GM21367 (cell line): ENCODE measurements at regions not wholly inside any gene's neighbourhood (a gene's known extent, or its start where the extent isn't known, plus 50 kb on each side); places are given as distances from the start of the nearest gene placed in this dataset.

ENCODE experiments used
- ATAC-seq: cut with Tn5 transposase; IDR thresholded peaks from one replicate; pipeline ENCODE4 v1.9.1; 2021; ENCODE audit not compliant: unreplicated experiment

GRCh38 chr4:125140966-125141495 is 173.7 kb upstream of the FAT4 start:
- ATAC-seq, result no peak

GRCh38 chr4:125135652-125136051 is 179.1 kb upstream of the FAT4 start:
- ATAC-seq, result no peak

GRCh38 chr4:125132729-125133128 is 182.0 kb upstream of the FAT4 start:
- ATAC-seq, result no peak

GRCh38 chr4:125131891-125132680 is 182.7 kb upstream of the FAT4 start:
- ATAC-seq, result no peak

GRCh38 chr4:125125276-125125675 is 189.5 kb upstream of the FAT4 start:
- ATAC-seq, result no peak

- no peak for ATAC-seq
These were observed 191.1 kb upstream of the FAT4 start for GRCh38 chr4:125123570-125124109.

DNA sequence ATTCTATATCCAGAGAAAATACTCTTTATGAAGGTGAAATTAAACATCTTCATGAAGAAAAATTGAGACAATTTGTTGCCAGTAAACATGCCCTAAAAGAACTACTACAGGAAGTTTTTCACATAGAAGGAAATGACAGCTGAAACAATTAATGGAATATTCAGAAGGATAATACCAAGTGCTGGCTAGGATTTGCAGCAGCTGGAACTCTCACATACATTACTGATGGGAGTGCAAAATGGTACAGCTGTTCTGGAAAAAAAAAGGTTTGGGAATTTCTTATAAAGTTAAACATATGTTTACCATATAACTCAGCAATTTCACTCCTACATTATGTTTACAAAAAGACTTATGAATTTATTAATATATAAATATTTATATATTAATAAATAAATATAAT is 193.2 kb upstream of the FAT4 start:
- ATAC-seq, result no peak

- ATAC-seq, result no peak
These were observed 198.3 kb upstream of the FAT4 start for GRCh38 chr4:125116431-125116830.

- ATAC-seq, result no peak
These were observed 198.8 kb upstream of the FAT4 start for GRCh38 chr4:125115941-125116340.

- no peak for ATAC-seq
These were observed 199.3 kb upstream of the FAT4 start for GRCh38 chr4:125115476-125115875.

GRCh38 chr4:125112536-125112935 is 202.2 kb upstream of the FAT4 start:
- no peak for ATAC-seq

DNA sequence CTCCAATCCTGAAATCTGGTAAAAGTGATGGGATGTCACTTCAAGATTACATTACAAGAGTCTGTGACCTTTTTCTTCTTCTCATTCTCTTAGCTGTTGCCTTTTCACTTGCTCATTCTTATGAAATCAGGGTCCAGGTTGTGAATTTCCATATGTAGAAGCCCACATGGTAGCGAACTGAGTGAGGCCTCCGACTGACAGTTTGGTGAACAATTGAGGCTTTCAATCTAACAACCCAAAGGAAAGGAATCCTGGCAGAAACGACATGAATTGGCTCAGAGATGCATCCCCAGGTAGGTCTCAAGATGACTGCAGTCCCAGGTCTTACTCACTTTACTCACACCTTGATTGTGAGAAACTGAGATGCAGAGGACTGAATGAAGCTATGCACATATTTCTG is 203.4 kb upstream of the FAT4 start:
- ATAC-seq, result no peak

DNA sequence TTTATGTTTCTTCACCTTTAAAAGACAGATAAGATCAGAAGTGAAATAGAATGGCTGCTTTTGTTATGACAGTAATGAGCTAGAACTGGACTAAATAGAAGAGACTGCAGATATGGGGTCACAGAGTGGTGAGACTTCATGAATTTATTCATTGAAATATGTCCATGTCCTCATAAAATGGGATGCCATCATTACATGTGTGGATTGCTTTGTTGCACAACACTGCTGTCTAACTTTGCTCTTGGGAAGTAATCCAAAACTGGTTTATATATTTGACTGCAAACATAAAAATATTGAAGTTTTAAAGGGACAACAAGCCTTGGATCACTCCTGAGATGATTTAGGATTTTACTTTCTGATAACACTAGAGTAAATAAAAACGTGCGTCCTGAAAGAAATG is 209.2 kb upstream of the FAT4 start:
- no peak for ATAC-seq

GRCh38 chr4:125104616-125105015 is 210.1 kb upstream of the FAT4 start:
- ATAC-seq, result no peak

DNA sequence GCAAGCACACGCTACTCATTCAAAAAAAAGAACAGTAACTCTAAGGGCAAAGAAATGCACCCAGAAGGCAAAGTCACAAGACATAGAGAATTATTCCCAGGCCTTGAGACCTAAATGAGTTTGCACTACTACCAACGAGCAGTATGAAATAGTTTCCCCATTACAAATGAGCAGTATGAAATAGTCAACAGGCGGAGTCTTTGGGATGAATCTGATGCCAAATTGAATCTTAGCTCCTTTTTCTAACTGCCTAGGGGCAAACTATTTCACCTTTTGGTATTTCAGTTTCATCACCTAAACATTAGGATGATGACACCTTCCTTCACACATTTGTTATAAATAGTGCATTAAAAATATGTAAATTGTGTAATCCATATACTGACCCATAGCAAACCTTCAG is 213.0 kb upstream of the FAT4 start:
- ATAC-seq, result no peak

DNA sequence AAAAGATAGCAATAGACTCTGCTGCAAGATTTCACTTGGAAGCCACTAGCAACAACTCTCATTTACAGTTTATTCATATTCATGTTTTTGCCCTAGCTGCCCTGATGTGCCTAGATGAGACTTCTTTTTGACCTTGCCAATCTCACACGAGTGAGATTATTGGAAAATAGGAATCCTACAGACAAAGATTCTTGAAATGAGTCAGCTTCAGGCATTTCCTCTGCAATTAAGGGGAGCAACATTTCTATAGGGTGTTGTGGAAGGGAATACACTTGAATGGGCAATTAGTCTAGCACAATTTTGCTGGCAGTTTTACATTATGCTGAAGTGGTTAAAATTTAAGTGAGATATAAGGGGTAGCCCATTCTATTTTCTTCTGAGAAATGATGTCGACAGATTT is 217.0 kb upstream of the FAT4 start:
- no peak for ATAC-seq

DNA sequence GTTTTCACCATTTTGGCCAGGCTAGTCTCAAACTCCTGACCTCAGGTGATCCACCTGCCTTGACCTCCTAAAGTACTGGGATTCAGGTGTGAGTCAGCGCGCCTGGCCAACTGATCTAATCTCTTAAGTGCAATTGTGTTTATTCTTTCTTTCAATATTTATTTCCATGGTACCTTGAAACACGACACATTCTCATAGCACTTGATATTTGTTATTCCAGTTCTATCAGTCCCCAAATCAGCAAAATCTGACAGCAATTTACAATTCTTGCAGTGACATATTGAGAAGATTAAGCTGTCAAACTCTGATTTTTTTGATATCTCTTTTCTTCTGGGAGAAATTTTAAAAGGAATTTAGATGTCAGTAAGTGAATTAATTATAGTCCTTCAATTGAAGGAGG is 218.1 kb upstream of the FAT4 start:
- ATAC-seq, result no peak

DNA sequence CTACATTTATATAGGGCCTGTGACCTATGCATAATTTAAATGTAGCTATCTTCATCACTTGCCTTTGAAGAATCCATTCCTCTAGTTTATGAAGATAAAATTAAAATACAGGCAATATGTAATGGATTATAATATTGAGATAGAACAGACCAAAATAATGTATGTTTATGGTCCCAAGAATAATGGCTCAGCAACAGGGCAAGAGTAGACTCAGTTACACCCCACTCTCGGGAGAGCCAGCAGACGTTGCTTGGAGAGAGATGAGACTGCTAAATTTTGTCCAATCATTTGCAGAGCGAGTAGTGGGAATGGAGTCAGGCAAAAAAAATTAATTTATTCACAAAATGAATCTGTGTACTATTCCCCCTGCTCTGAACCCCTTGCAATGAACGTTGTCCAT is 223.2 kb upstream of the FAT4 start:
- ATAC-seq, result no peak

DNA sequence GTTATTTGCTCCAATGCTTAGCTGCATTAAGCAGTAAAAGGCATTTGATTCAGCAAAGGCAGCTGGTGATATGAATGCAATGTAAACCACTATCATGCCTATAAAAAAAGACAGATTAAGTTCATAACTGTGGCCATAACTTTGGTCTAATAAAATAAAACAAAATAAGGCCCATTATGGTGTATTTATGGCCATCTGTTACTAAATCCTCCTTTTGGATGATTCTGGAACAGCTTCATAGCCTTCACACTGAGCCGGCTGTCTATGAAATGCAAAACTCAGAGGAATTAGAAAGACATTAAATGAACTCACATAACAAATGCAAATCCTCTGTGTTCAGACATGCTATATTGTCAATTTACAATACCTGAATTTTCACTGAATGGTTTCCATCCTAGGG is 223.7 kb upstream of the FAT4 start:
- ATAC-seq, result no peak

GRCh38 chr4:125084608-125085007 is 230.1 kb upstream of the FAT4 start:
- no peak for ATAC-seq

DNA sequence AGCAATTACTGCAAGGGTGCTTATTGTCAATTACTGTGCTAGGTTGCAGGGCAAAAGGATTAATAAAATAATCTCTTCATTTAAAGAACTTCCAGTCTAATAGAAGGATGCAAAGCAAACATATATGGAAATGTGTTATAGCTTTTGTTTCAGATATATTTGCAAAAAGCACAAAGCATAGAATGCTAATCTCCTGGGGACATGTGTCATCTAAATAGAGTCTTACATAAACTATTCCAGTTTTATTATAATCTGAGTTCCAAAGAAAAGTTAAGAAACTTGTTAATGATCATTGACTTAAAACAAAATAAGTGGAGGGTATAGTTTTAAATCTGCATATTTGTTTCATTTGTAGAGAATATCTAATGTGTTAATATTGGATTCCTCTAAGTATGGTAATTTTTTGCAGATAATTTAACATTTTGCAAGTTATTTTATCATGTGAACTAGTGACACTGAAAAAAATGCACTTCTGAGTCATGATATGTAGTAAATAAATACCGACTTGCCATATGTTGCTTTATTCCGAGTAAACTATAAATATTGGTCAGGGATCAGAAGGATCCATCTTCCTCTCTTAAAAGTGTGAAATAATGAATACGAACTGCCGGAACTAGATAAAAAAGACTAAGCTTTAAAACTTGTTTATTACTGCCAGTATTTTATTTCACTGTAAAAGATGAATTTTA is 231.9 kb upstream of the FAT4 start:
- ATAC-seq, result no peak

- ATAC-seq, result no peak
These were observed 242.5 kb upstream of the FAT4 start for GRCh38 chr4:125072269-125072668.
